Motor neuron (in vitro differentiated cells): ENCODE measurements at regions not wholly inside any gene's neighbourhood (a gene's known extent, or its start where the extent isn't known, plus 50 kb on each side); places are given as distances from the start of the nearest gene placed in this dataset.
"Not testable (repeated sequence)": the region's sequence is repeated elsewhere in the genome, so short reads cannot be mapped to it uniquely, and the experiment has no call there.

Source experiments
- ATAC-seq, 8 experiments: fragments of 200-7000 bp; cut with Tn5 transposase; replicated peaks in 6 of 8; 2 replicates each; pipeline ENCODE4 v1.8.0; 2021; ENCODE audit warnings: mild to moderate bottlenecking in 8 of 8, moderate library complexity in 8 of 8
- H3K27ac ChIP-seq, 2 donors: fragments of 250-450 bp; sonication (Bioruptor Pico); 2 replicates each; pipeline ENCODE4 v1.9.0; 2021; ENCODE audit warnings: antibody characterized with exemption in 2 of 2, mild to moderate bottlenecking in 2 of 2, moderate library complexity in 1 of 2
- H3K4me1 ChIP-seq, 2 donors: fragments of 250-450 bp; sonication (Bioruptor Pico); replicated peaks in 1 of 2; 2 replicates each; pipeline ENCODE4 v1.6.1; 2021; ENCODE audit warnings: antibody characterized with exemption in 2 of 2, mild to moderate bottlenecking in 2 of 2, moderate library complexity in 1 of 2
- H3K4me3 ChIP-seq, 5 donors: fragments of 250-450 bp; sonication (Bioruptor Pico); 2 replicates each; pipeline ENCODE4 v1.9.0; 2021; ENCODE audit warnings: antibody characterized with exemption in 5 of 5, mild to moderate bottlenecking in 5 of 5, moderate library complexity in 4 of 5
- WGBS, 10 experiments: fragments of 450-650 bp; shearing (Covaris generic); methylation state at CpG; one replicate each; pipeline ENCODE4 v1.0.0; 2022; 5-methylcytosine and 5-hydroxymethylcytosine counted together
- in situ Hi-C, 9 experiments: fragments of 400-800 bp; cut with MboI; loops; one replicate each; pipeline ENCODE4 v1.15.0; 2021; ENCODE audit warnings: low sequenced_read_pairs in 9 of 9, low pct_unique_long_range_greater_than_20kb in 2 of 9; ENCODE audit not compliant: unreplicated experiment in 9 of 9

DNA sequence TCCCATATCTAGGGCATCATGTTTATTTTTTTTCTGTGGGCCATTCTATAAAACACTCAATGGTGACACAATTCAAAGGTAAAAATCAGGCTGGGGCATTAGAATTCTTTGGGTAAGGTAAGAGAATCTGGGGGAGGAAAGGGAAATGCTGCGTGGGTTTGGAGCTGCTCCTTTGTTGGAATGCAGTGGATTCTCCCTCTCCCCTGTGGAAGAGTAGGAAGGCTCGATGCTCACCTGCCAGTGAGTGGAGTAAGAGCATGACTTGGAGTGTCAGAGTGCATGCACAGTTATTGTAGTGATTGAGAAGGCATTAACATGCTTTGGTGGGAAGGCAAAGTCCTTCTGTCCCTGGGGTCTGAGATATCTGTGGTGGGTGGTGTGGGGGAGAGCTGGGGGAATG is 280.0 kb downstream of the PDCD6IP start:
- 0 to 79% (median 63%) methylated on average over 1 to 2 of the region's 2 CpGs; no CpG with 5 or more reads in 5 of the 10 experiments for WGBS, 10 experiments

DNA sequence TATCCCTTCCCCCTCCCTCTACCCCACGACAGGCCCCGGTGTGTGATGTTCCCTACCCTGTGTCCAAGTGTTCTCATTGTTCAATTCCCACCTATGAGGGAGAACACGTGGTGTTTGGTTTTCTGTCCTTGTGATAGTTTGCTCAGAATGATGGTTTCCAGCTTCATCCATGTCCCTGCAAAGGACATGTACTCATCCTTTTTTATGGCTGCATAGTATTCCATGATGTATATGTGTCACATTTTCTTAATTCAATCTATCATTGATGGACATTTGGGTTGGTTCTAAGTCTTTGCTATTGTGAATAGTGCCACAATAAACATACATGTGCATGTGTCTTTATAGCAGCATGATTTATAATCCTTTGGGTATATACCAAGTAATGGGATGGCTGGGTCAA is 281.4 kb downstream of the PDCD6IP start:
- H3K4me3 ChIP-seq, in situ Hi-C loops, H3K27ac ChIP-seq, ATAC-seq: not testable (repeated sequence)
- whole genome bisulfite sequencing, 10 experiments = 0 to 100% (median 100%) methylated on average over 1 to 2 of the region's 3 CpGs; no CpG with 5 or more reads in 3 of the 10 experiments
- peaks cover 8 to 11% of the 10 kb centered on the region in 2 donors for H3K4me1 ChIP-seq

More for the DNA sequence above, 280.0 kb downstream of the PDCD6IP start:
- in situ Hi-C loops = no loop called here
- H3K27ac ChIP-seq = no peak overlapping the region
- H3K4me1 ChIP-seq = peaks cover 8 to 11% of the 10 kb centered on the region in 2 donors
- ATAC-seq = no peak
- H3K4me3 ChIP-seq = no peak overlapping the region

DNA sequence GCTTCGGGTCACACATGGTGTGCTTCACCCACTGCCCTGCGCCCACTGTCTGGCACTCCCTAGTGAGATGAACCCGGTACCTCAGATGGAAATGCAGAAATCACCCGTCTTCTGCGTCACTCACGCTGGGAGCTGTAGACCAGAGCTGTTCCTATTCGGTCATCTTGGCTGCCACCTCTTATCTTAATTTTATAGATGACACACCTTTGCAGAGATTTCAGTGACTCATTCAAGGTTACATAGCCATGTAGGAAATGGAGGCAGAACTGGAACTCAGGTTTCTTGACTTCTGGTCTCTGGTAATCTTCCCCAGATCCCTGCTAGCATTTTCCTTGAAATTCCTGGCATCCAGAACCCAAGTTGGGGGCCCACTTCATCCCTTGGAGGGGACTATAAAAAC is 291.9 kb downstream of the PDCD6IP start:
- WGBS, 10 experiments = 36 to 94% (median 50%) methylated on average over 1 to 2 of the region's 7 CpGs; no CpG with 5 or more reads in 7 of the 10 experiments
- H3K4me1 ChIP-seq, H3K4me3 ChIP-seq, in situ Hi-C loops, ATAC-seq, H3K27ac ChIP-seq: not testable (repeated sequence)

DNA sequence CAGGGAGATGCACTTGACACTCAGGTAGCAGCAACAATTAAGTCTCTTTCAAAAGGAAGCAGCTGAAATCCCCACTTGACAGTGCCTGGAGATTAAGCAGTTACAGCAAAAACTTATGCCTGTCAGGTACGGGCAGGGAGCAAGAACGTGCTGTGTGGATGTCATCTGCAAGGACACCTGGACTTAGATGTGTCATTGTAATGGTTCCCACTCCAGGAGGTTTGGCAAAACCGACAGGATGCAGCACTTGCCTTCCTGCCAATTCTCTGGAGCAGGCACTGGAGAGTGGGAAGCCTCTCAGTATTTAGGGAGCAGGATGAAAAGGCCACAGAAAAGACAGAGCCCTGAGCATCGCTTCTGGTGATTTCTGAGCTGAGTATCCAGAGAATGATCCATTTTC is 292.4 kb downstream of the PDCD6IP start:
- in situ Hi-C loops = no loop called here
- H3K4me3 ChIP-seq = no peak overlapping the region
- WGBS, 10 experiments = 23 to 89% (median 64%) methylated on average over 1 to 4 of the region's 4 CpGs; no CpG with 5 or more reads in 4 of the 10 experiments
- ATAC-seq = no peak
- no peak overlapping the region for H3K27ac ChIP-seq
- H3K4me1 ChIP-seq = no peaks in the 10 kb centered on the region

DNA sequence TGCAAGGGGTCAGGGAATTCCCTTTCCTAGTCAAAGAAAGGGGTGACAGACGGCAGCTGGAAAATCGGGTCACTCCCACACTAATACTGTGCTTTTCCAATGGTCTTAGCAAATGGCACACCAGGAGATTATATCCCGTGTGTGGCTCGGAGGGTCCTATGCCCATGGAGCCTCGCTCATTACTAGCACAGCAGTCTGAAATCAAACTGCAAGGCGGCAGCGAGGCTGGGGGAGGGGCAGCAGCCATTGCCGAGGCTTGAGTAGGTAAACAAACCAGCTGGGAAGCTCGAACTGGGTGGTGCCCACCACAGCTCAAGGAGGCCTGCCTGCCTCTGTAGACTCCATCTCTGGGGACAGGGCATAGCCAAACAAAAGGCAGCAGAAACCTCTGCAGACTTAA is 295.9 kb downstream of the PDCD6IP start:
- 35 to 100% (median 63%) methylated on average over 1 to 4 of the region's 9 CpGs; no CpG with 5 or more reads in 6 of the 10 experiments for WGBS, 10 experiments
- H3K4me1 ChIP-seq, H3K4me3 ChIP-seq, H3K27ac ChIP-seq, ATAC-seq, in situ Hi-C loops: not testable (repeated sequence)

DNA sequence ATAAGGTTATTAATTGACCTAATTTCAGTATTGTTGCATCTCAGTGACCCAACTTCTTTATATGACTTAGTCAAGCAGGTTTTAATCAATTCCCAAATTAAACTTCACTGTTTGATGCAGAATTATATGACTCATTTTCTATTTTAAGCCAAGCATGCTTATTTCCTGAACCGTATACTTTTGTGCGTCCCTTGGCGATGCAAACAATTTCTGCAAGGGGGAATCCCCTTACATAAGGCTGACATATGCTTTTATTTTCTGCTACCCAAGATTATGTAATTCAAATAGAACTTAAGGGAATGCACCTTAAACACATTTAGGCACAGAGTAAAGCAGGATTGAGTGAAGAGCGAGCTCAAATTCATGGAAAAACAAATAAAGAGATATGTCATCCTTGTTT is 303.9 kb downstream of the PDCD6IP start:
- 0 to 90% (median 72%) methylated on average over 2 to 4 of the region's 4 CpGs; no CpG with 5 or more reads in 1 of the 10 experiments for WGBS, 10 experiments
- in situ Hi-C loops = loop anchor here in 1 of 9 experiments (25.0 kb wide), 1 partner anchor 585 kb away; no protein-coding TSS in a partner anchor

DNA sequence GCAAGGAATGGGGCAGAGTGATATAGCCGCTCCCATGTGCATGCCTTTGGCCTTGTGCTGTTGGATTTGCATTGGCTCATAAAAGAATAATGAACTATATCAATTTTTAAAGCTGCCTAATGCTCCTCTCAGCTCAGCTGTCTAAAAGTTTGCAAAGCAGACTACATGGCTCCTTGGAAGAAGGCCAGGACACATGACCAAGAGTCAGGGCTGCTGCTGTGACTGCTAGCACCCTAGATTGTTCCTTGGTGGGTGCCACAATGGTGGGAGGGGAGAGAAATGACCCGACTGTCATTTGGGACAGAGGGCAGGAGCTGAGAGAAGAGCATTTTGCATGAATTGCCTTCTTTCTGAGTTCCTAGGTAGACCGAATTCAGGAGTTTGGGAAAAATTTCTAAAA is 307.9 kb downstream of the PDCD6IP start:
- no peak for ATAC-seq
- 40 to 100% (median 71%) methylated on average over 1 to 2 of the region's 3 CpGs; no CpG with 5 or more reads in 1 of the 10 experiments for WGBS, 10 experiments
- in situ Hi-C loops = loop anchor here in 1 of 9 experiments (25.0 kb wide), 1 partner anchor 581 kb away; no protein-coding TSS in a partner anchor
- Histone ChIP-seq H3K4me3 (no peak overlapping the region), H3K27ac (no peak overlapping the region), H3K4me1 (no peaks in the 10 kb centered on the region)

More for the DNA sequence above, 303.9 kb downstream of the PDCD6IP start:
- H3K4me3 ChIP-seq = no peak overlapping the region
- no peak overlapping the region for H3K27ac ChIP-seq
- no peak for ATAC-seq
- no peaks in the 10 kb centered on the region for H3K4me1 ChIP-seq

DNA sequence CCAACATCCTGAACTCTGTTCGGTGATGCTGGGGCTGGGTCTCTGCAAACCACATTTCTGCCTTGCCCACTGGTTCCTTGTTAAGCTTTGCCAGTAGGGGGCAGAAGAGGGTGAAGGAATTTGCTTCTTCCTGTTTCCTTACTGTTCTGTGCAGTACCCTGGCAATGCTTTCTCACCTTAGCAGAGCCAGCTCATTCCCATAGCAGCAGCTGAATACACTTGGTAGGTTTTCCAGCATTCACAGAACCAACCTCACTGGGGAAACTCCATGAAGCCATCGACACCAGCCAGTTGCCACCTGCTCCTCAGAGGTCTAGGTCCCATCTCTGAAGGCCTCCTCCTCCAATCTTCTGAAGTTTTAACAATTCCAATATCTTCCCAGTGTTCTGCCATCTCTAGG is 308.4 kb downstream of the PDCD6IP start:
- in situ Hi-C loops = loop anchor here in 1 of 9 experiments (25.0 kb wide), 1 partner anchor 580 kb away; no protein-coding TSS in a partner anchor
- Histone ChIP-seq H3K4me1 (no peaks in the 10 kb centered on the region), H3K4me3 (no peak overlapping the region), H3K27ac (no peak overlapping the region)
- ATAC-seq = peak in 4 of 8 experiments; percentile 56 to 80 (median 60)
- WGBS, 10 experiments = 50 to 100% (median 68%) methylated on average over 1 to 2 of the region's 2 CpGs; no CpG with 5 or more reads in 6 of the 10 experiments

DNA sequence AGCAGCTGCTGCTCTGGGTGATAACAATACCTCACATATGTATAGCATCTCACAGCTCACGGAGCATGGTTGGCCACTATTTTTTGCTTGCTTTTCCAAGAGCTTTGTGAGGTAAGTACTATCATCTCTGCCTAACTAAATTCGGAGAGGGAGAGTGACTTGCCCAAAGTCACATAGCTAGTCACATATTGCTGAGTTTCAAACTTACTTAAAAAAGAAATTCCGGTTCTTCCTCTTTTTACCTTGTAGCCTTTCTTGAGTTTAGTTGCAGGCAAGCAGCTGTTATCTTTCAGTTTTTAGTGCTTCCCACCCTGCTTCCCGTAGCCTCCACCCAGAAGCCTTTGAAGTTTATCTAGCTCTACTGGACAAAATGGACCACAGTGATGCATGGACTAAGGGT is 309.2 kb downstream of the PDCD6IP start:
- in situ Hi-C loops = loop anchor here in 1 of 9 experiments (25.0 kb wide), 1 partner anchor 580 kb away; no protein-coding TSS in a partner anchor
- ATAC-seq = no peak
- H3K4me1 ChIP-seq = no peaks in the 10 kb centered on the region
- 0 to 88% (median 79%) methylated on average over 1 to 4 of the region's 4 CpGs; no CpG with 5 or more reads in 1 of the 10 experiments for WGBS, 10 experiments
- no peak overlapping the region for H3K4me3 ChIP-seq
- H3K27ac ChIP-seq = no peak overlapping the region

DNA sequence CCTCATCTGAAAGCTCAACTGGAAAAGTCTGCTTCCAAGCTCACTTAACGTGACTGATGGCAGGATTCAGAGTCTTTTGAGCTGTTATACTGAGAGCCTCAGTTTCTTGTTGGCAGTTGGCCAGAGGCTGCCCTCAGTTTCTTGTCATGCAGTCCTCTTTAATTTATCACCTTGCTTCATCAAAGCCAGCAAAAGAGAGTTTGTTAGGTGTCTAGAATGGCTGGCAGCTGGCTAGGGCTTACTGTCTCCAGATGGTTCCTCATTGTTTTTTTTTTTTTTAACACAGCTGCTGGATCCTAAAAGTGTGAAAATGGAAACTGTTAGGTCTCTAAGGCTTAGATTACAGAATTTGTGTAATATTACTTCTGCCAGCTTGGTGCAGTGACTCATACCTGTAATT is 310.6 kb downstream of the PDCD6IP start:
- Histone ChIP-seq H3K4me3 (no peak overlapping the region), H3K27ac (no peak overlapping the region), H3K4me1 (no peaks in the 10 kb centered on the region)
- ATAC-seq = no peak
- WGBS, 10 experiments = 0 to 80% (median 39%) methylated on average over 1 of the region's 1 CpG; no CpG with 5 or more reads in 2 of the 10 experiments
- in situ Hi-C loops = loop anchor here in 1 of 9 experiments (25.0 kb wide), 1 partner anchor 578 kb away; no protein-coding TSS in a partner anchor

DNA sequence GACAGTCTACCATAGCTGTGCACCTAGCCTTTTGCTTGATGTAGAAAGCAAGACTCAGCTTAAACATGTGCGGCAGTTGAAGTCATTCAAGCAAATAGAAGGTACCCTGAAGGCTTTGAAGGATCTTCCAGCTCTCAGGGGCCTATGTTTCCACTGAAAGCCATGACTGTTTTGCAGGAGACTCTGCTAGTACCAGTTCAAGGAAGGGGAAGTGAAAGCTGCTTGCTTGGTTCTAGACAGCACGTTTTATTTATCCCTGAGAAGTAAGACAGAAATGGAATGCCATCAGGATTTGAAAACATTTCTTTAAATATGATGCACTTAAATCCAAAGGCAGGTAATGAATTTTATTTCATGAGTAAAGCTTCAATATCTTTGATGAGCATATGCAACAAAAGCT is 311.4 kb downstream of the PDCD6IP start:
- WGBS, 10 experiments = 0 to 100% (median 71%) methylated on average over 1 to 2 of the region's 2 CpGs; no CpG with 5 or more reads in 3 of the 10 experiments
- H3K4me1 ChIP-seq = no peaks in the 10 kb centered on the region
- no peak overlapping the region for H3K4me3 ChIP-seq
- H3K27ac ChIP-seq = no peak overlapping the region
- no peak for ATAC-seq
- in situ Hi-C loops = loop anchor here in 1 of 9 experiments (25.0 kb wide), 1 partner anchor 577 kb away; no protein-coding TSS in a partner anchor

DNA sequence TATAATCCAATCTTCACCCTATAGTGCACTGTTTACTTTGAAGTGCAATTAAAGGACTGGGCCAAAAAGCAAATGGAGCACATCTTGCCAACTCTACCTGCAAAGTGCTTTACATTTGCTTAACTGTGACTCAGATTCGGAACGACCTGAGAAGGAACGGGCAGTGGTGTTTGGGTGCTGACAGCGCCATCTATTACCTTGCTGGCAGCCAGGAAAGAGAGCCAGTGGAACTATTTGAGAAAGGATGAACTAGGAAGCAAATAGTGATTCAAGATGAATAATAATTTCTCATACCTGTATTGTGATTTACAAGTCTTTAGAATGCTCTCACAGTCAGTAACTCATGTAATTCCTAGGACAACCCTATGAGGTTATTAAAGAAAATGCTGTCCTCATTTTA is 312.9 kb downstream of the PDCD6IP start:
- in situ Hi-C loops = loop anchor here in 1 of 9 experiments (25.0 kb wide), 1 partner anchor 576 kb away; no protein-coding TSS in a partner anchor
- Histone ChIP-seq H3K4me3 (no peak overlapping the region), H3K27ac (no peak overlapping the region), H3K4me1 (no peaks in the 10 kb centered on the region)
- 0 to 96% (median 81%) methylated on average over 1 to 4 of the region's 4 CpGs; no CpG with 5 or more reads in 1 of the 10 experiments for WGBS, 10 experiments
- no peak for ATAC-seq

DNA sequence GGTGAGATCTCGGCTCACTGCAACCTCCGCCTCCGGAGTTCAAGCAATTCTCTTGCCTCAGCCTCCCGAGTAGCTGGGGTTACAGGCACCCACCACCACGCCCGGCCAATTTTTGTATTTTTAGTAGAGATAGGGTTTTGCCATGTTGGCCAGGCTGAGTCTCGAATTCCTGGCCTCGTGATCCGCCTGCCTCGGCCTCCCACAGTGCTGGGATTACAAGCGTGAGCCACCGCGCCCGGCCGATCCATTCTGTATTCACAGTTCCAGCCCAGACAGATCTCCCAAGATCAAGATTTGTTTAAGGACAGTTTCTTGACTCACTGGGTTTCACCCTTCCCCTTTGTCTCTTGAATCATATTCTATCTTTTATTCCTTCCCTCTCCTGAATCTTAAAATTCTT is 313.8 kb downstream of the PDCD6IP start:
- H3K27ac ChIP-seq, H3K4me3 ChIP-seq, ATAC-seq, H3K4me1 ChIP-seq: not testable (repeated sequence)
- in situ Hi-C loops = loop anchor here in 1 of 9 experiments (25.0 kb wide), 1 partner anchor 575 kb away; no protein-coding TSS in a partner anchor
- 41 to 100% (median 91%) methylated on average over 4 to 14 of the region's 15 CpGs for WGBS, 10 experiments

DNA sequence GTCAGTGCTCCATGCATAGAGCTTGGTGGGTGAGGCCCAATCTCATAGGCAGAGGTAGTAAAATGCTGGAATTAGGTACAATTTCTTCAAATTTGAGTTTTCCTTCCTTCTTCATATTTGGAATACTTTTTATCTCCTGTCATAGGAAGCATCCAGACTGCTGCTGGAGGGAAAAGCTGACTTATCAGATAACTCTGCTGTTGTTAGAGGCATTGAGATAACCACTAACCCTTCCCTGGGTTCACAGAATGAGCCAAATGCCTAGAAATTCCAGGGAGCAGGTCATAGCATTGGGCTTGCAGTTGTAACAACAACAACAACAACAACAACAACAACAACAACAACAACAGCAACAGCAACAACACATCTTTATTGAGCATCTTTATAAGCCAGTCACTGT is 332.7 kb downstream of the PDCD6IP start:
- no peak for ATAC-seq
- Histone ChIP-seq H3K27ac (no peak overlapping the region), H3K4me1 (peaks cover 0 to 3% of the 10 kb centered on the region in 2 donors), H3K4me3 (no peak overlapping the region)
- in situ Hi-C loops = no loop called here
